ENCODE measurements at regions not wholly inside any gene's neighbourhood (a gene's known extent, or its start where the extent isn't known, plus 50 kb on each side); places are given as distances from the start of the nearest gene placed in this dataset.
"Not testable (repeated sequence)": the region's sequence is repeated elsewhere in the genome, so short reads cannot be mapped to it uniquely, and the experiment has no call there.

GRCh38 chr4:53844551-53844950 is 219.9 kb downstream of the CHIC2 start:
- no peaks in the 10 kb centered on the region for H3K36me3 ChIP-seq (ENCODE audit: control insufficient read depth in 4 of 4, insufficient read depth in 4 of 4, low read length in 3 of 4)
- no peaks in the 10 kb centered on the region for H3K4me1 ChIP-seq (ENCODE audit: control extremely low read depth in 1 of 4, control insufficient read depth in 4 of 4, insufficient read depth in 4 of 4, low read length in 3 of 4)
- H3K9me3 ChIP-seq (ENCODE audit: control extremely low read depth in 1 of 5, control insufficient read depth in 4 of 5, insufficient read depth in 2 of 5, low read depth in 1 of 5, low read length in 4 of 5), result no peaks in the 10 kb centered on the region
- WGBS (ENCODE audit: insufficient coverage), result 94% methylated on average over 2 of the region's 2 CpGs
- ChIA-PET CTCF (no interaction called here), POLR2A (no interaction called here)
- no peaks in the 10 kb centered on the region for H3K27me3 ChIP-seq (replicated peaks in 2 of 5; ENCODE audit: control insufficient read depth in 4 of 5, insufficient read depth in 5 of 5, low read length in 4 of 5)
- DNase-seq, result no peak
- H3K27ac ChIP-seq (ENCODE audit: insufficient read depth in 1 of 2, low read depth in 1 of 2, low read length in 2 of 2, poor library complexity in 1 of 2, severe bottlenecking in 2 of 2), result no peak overlapping the region
- no peak overlapping the region for H3K4me3 ChIP-seq (ENCODE audit: control insufficient read depth in 1 of 7, extremely low read depth in 1 of 7, insufficient read depth in 4 of 7, low read depth in 2 of 7, low read length in 6 of 7)

DNA sequence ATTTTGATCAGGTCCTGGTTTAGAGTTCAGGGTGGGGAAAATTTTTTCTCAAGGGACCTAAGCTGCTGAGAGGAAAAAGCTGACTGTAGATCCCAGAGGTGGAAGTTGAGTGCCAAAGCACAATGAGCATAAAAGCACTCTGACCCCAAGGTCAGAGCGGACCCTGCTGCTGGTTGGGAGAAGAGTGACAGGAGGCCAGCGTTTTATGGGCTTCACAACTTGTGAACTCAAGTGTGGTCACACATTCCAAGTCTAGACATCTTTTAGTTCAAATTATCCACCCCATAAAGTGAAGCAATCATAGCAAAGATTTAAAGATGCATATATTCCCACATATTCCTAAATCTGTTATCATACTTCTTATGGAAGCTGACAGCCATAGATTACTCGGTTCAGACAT is 220.3 kb downstream of the CHIC2 start:
- WGBS (ENCODE audit: insufficient coverage), result 94% methylated on average over 3 of the region's 3 CpGs
- CTCF ChIA-PET, result no interaction called here
- Histone ChIP-seq H3K9me3 (ENCODE audit: control extremely low read depth in 1 of 5, control insufficient read depth in 4 of 5, insufficient read depth in 2 of 5, low read depth in 1 of 5, low read length in 4 of 5) (no peaks in the 10 kb centered on the region), H3K4me3 (ENCODE audit: control insufficient read depth in 1 of 7, extremely low read depth in 1 of 7, insufficient read depth in 4 of 7, low read depth in 2 of 7, low read length in 6 of 7) (no peak overlapping the region), H3K4me1 (ENCODE audit: control extremely low read depth in 1 of 4, control insufficient read depth in 4 of 4, insufficient read depth in 4 of 4, low read length in 3 of 4) (no peaks in the 10 kb centered on the region), H3K36me3 (ENCODE audit: control insufficient read depth in 4 of 4, insufficient read depth in 4 of 4, low read length in 3 of 4) (no peaks in the 10 kb centered on the region), H3K27me3 (replicated peaks in 2 of 5; ENCODE audit: control insufficient read depth in 4 of 5, insufficient read depth in 5 of 5, low read length in 4 of 5) (no peaks in the 10 kb centered on the region), H3K27ac (ENCODE audit: insufficient read depth in 1 of 2, low read depth in 1 of 2, low read length in 2 of 2, poor library complexity in 1 of 2, severe bottlenecking in 2 of 2) (no peak overlapping the region)
- no peak for DNase-seq
- POLR2A ChIA-PET, result no interaction called here

- Histone ChIP-seq H3K4me1 (ENCODE audit: control extremely low read depth in 1 of 4, control insufficient read depth in 4 of 4, insufficient read depth in 4 of 4, low read length in 3 of 4) (no peaks in the 10 kb centered on the region), H3K4me3 (ENCODE audit: control insufficient read depth in 1 of 7, extremely low read depth in 1 of 7, insufficient read depth in 4 of 7, low read depth in 2 of 7, low read length in 6 of 7) (no peak overlapping the region), H3K27ac (ENCODE audit: insufficient read depth in 1 of 2, low read depth in 1 of 2, low read length in 2 of 2, poor library complexity in 1 of 2, severe bottlenecking in 2 of 2) (no peak overlapping the region), H3K9me3 (ENCODE audit: control extremely low read depth in 1 of 5, control insufficient read depth in 4 of 5, insufficient read depth in 2 of 5, low read depth in 1 of 5, low read length in 4 of 5) (peaks cover 0 to 3% (median 0%) of the 10 kb centered on the region in 5 experiments), H3K27me3 (replicated peaks in 2 of 5; ENCODE audit: control insufficient read depth in 4 of 5, insufficient read depth in 5 of 5, low read length in 4 of 5) (no peaks in the 10 kb centered on the region), H3K36me3 (ENCODE audit: control insufficient read depth in 4 of 4, insufficient read depth in 4 of 4, low read length in 3 of 4) (no peaks in the 10 kb centered on the region)
- DNase-seq, result no peak
- ChIA-PET CTCF (no interaction called here), POLR2A (no interaction called here)
- 97% methylated on average over 5 of the region's 5 CpGs for WGBS (ENCODE audit: insufficient coverage)
These were observed 222.7 kb downstream of the CHIC2 start for GRCh38 chr4:53841711-53842110.

GRCh38 chr4:53840643-53841042 is 223.8 kb downstream of the CHIC2 start:
- DNase-seq, result no peak
- H3K36me3 ChIP-seq (ENCODE audit: control insufficient read depth in 4 of 4, insufficient read depth in 4 of 4, low read length in 3 of 4), result no peaks in the 10 kb centered on the region
- CTCF ChIA-PET, result no interaction called here
- H3K27me3 ChIP-seq (replicated peaks in 2 of 5; ENCODE audit: control insufficient read depth in 4 of 5, insufficient read depth in 5 of 5, low read length in 4 of 5), result no peaks in the 10 kb centered on the region
- no peak overlapping the region for H3K4me3 ChIP-seq (ENCODE audit: control insufficient read depth in 1 of 7, extremely low read depth in 1 of 7, insufficient read depth in 4 of 7, low read depth in 2 of 7, low read length in 6 of 7)
- H3K9me3 ChIP-seq (ENCODE audit: control extremely low read depth in 1 of 5, control insufficient read depth in 4 of 5, insufficient read depth in 2 of 5, low read depth in 1 of 5, low read length in 4 of 5), result peaks cover 0 to 3% (median 0%) of the 10 kb centered on the region in 5 experiments
- no CpG with 5 or more reads among the region's 2 CpGs for WGBS (ENCODE audit: insufficient coverage)
- no peaks in the 10 kb centered on the region for H3K4me1 ChIP-seq (ENCODE audit: control extremely low read depth in 1 of 4, control insufficient read depth in 4 of 4, insufficient read depth in 4 of 4, low read length in 3 of 4)
- no peak overlapping the region for H3K27ac ChIP-seq (ENCODE audit: insufficient read depth in 1 of 2, low read depth in 1 of 2, low read length in 2 of 2, poor library complexity in 1 of 2, severe bottlenecking in 2 of 2)
- POLR2A ChIA-PET, result no interaction called here

- H3K27me3 ChIP-seq (replicated peaks in 2 of 5; ENCODE audit: control insufficient read depth in 4 of 5, insufficient read depth in 5 of 5, low read length in 4 of 5); H3K4me1 ChIP-seq (ENCODE audit: control extremely low read depth in 1 of 4, control insufficient read depth in 4 of 4, insufficient read depth in 4 of 4, low read length in 3 of 4); H3K36me3 ChIP-seq (ENCODE audit: control insufficient read depth in 4 of 4, insufficient read depth in 4 of 4, low read length in 3 of 4); H3K4me3 ChIP-seq (ENCODE audit: control insufficient read depth in 1 of 7, extremely low read depth in 1 of 7, insufficient read depth in 4 of 7, low read depth in 2 of 7, low read length in 6 of 7); POLR2A ChIA-PET; H3K27ac ChIP-seq (ENCODE audit: insufficient read depth in 1 of 2, low read depth in 1 of 2, low read length in 2 of 2, poor library complexity in 1 of 2, severe bottlenecking in 2 of 2); CTCF ChIA-PET; DNase-seq: not testable (repeated sequence)
- 94% methylated on average over 7 of the region's 7 CpGs for WGBS (ENCODE audit: insufficient coverage)
- H3K9me3 ChIP-seq (ENCODE audit: control extremely low read depth in 1 of 5, control insufficient read depth in 4 of 5, insufficient read depth in 2 of 5, low read depth in 1 of 5, low read length in 4 of 5), result peaks cover 0 to 33% (median 22%) of the 10 kb centered on the region in 5 experiments
These were observed 231.0 kb downstream of the CHIC2 start for GRCh38 chr4:53833302-53834003.

DNA sequence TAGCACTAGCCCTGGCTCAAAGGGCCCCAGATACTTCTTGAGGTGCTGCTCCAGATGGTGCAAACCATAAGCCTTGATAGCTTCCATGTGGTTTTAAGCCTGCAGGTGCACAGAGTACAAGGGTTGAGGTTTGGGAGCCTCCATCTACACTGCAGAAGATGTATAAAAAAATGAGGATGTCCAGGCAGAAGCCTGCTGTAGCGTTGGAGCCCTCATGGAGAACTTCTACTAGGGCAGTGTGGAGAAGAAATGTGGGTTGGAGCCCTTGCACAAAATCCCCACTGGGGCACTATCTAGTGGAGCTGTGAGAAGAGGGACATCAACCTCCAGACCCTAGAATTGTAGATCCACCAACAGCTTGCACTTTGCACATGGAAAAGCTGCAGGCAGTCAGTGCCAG is 231.9 kb downstream of the CHIC2 start:
- ChIA-PET CTCF (no interaction called here), POLR2A (no interaction called here)
- peaks cover 0 to 30% (median 22%) of the 10 kb centered on the region in 5 experiments for H3K9me3 ChIP-seq (ENCODE audit: control extremely low read depth in 1 of 5, control insufficient read depth in 4 of 5, insufficient read depth in 2 of 5, low read depth in 1 of 5, low read length in 4 of 5)
- WGBS (ENCODE audit: insufficient coverage), result 100% methylated on average over 1 of the region's 1 CpG
- no peaks in the 10 kb centered on the region for H3K4me1 ChIP-seq (ENCODE audit: control extremely low read depth in 1 of 4, control insufficient read depth in 4 of 4, insufficient read depth in 4 of 4, low read length in 3 of 4)
- no peak for DNase-seq
- no peaks in the 10 kb centered on the region for H3K27me3 ChIP-seq (replicated peaks in 2 of 5; ENCODE audit: control insufficient read depth in 4 of 5, insufficient read depth in 5 of 5, low read length in 4 of 5)
- no peak overlapping the region for H3K27ac ChIP-seq (ENCODE audit: insufficient read depth in 1 of 2, low read depth in 1 of 2, low read length in 2 of 2, poor library complexity in 1 of 2, severe bottlenecking in 2 of 2)
- no peak overlapping the region for H3K4me3 ChIP-seq (ENCODE audit: control insufficient read depth in 1 of 7, extremely low read depth in 1 of 7, insufficient read depth in 4 of 7, low read depth in 2 of 7, low read length in 6 of 7)
- H3K36me3 ChIP-seq (ENCODE audit: control insufficient read depth in 4 of 4, insufficient read depth in 4 of 4, low read length in 3 of 4), result no peaks in the 10 kb centered on the region

DNA sequence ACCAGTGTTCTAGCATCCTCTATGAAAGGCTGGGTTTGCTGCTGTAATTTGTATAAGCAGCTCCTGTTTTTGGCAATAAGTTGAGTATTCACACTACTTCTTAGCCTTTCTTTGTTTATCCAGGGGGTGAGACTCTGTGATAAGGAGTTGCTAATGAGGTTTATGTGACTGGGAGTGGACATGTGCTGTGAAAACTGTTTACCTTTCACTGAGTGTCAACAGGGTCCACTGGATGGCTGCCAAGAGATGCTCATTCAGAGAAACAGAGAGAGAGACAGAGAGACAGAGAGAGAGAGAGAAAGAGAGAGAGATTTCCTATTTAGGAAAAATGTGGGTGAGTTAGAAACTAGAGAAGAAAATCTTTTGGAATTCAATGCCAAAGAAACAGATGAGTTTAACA is 233.9 kb downstream of the CHIC2 start:
- ChIA-PET CTCF (interaction anchor here (1.0 kb wide), 1 partner anchor 11 kb away, joined by 3 read pairs; no protein-coding TSS in a partner anchor), POLR2A (no interaction called here)
- Histone ChIP-seq H3K27ac (ENCODE audit: insufficient read depth in 1 of 2, low read depth in 1 of 2, low read length in 2 of 2, poor library complexity in 1 of 2, severe bottlenecking in 2 of 2) (no peak overlapping the region), H3K4me3 (ENCODE audit: control insufficient read depth in 1 of 7, extremely low read depth in 1 of 7, insufficient read depth in 4 of 7, low read depth in 2 of 7, low read length in 6 of 7) (no peak overlapping the region), H3K4me1 (ENCODE audit: control extremely low read depth in 1 of 4, control insufficient read depth in 4 of 4, insufficient read depth in 4 of 4, low read length in 3 of 4) (no peaks in the 10 kb centered on the region), H3K9me3 (ENCODE audit: control extremely low read depth in 1 of 5, control insufficient read depth in 4 of 5, insufficient read depth in 2 of 5, low read depth in 1 of 5, low read length in 4 of 5) (peaks cover 0 to 30% (median 22%) of the 10 kb centered on the region in 5 experiments), H3K27me3 (replicated peaks in 2 of 5; ENCODE audit: control insufficient read depth in 4 of 5, insufficient read depth in 5 of 5, low read length in 4 of 5) (no peaks in the 10 kb centered on the region), H3K36me3 (ENCODE audit: control insufficient read depth in 4 of 4, insufficient read depth in 4 of 4, low read length in 3 of 4) (no peaks in the 10 kb centered on the region)
- no peak for DNase-seq

Measured in common myeloid progenitor, CD34-positive (primary cell).